HG02884 (cell line): ENCODE measurements at regions not wholly inside any gene's neighbourhood (a gene's known extent, or its start where the extent isn't known, plus 50 kb on each side); places are given as distances from the start of the nearest gene placed in this dataset.
"Not testable (repeated sequence)": the region's sequence is repeated elsewhere in the genome, so short reads cannot be mapped to it uniquely, and the experiment has no call there.

ENCODE experiments used
- ATAC-seq: cut with Tn5 transposase; IDR thresholded peaks from one replicate; pipeline ENCODE4 v1.9.1; 2021; ENCODE audit warnings: mild to moderate bottlenecking, moderate library complexity; ENCODE audit not compliant: unreplicated experiment

GRCh38 chr10:90018819-90019218 lies 317.4 kb downstream of the KIF20B start:
- ATAC-seq: no peak

DNA sequence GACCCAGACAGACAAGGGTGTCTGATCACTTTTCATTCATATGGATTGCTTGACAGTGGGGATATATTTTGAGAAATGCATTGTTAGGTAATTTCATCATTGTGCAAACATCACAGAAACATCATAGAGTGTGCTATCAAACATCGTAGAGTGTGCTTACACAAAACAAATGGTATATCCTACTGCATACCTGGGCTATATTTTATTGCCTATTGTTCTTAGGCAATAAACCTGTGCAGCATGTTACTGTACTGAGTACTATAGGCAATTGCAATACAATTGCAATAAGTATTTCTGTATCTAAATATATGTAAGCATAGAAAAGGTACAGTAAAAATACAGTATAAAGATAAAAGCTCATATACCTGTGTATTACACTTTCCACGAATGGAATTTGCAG lies 319.1 kb downstream of the KIF20B start:
- no peak for ATAC-seq

DNA sequence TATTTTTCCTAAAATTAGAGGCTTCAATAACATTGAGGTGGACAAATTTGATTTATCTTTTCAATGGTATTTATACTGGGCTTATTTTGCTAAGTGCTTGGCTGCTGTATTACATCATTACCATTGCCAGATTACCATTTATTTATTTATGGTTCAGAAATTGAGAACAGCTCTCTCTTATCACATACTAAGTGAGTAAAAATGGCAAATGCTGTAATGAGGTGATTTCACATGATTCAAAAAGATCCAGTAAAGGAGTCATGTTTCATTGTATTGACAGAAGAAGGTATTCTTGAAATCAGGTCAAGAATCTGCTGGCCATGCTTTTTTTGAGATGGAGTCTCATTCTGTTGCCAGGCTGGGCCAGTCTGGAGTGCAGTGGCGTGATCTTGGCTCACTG lies 322.6 kb downstream of the KIF20B start:
- no peak for ATAC-seq

DNA sequence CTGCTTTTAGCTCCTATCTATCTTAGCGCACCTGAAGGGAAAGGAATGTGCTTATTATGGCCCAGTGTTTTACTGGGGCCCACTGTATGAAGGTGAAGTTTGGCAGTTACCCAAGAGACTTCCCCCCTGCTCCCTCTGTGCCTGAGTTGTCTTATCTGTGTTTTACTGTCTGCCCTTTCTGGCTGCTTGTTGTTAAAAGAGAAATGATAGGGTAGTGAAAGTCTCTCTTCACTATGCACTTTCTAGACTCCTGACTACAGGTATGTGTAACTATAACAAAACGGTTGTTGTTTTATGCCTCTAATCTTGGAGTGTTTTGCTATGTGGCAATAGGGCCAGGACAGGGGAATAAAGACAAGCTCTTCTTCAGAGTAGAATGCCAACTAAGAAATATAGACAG lies 326.9 kb downstream of the KIF20B start:
- no peak for ATAC-seq

- ATAC-seq: no peak
Observed at GRCh38 chr10:90031776-90032175, 330.4 kb downstream of the KIF20B start.

DNA sequence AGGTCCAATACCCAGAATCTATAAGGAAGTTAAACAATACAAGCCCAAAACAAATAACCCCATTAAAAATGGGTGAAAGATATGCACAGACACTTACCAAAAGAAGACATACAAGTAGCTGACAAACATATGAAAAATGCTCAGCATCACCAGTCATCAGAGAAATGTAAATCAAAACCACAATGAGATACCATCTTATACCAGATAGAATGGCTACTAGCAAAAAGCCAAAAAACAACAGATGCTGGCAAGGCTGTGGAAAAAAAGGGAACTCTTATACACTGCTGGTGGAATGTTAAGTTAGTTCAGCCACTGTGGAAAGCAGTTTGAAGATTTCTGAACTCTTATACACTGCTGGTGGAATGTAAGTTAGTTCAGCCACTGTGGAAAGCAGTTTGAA lies 331.1 kb downstream of the KIF20B start:
- no peak for ATAC-seq

- not testable (repeated sequence) for ATAC-seq
Observed at GRCh38 chr10:90034862-90035261, 333.5 kb downstream of the KIF20B start.

DNA sequence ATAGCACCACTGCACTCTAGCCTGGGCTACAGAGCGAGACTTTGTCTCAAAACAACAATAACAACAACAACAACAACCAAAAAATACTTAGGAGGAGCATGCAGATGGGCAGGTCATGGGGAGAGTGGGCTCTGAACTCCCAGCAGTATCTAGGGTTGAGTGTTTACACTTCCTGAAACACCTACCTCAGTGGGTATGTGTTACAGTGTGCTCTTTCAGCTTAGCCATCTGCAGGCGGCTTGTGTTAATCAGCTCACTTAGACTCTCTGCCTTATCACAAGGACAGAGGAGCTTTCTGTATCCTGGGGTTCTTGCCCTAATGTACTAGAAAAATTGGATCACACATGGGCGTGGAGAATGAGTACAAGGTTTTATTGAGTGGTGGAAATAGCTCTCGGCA lies 340.2 kb downstream of the KIF20B start:
- no peak for ATAC-seq

GRCh38 chr10:90042075-90042474 lies 340.7 kb downstream of the KIF20B start:
- ATAC-seq: no peak

DNA sequence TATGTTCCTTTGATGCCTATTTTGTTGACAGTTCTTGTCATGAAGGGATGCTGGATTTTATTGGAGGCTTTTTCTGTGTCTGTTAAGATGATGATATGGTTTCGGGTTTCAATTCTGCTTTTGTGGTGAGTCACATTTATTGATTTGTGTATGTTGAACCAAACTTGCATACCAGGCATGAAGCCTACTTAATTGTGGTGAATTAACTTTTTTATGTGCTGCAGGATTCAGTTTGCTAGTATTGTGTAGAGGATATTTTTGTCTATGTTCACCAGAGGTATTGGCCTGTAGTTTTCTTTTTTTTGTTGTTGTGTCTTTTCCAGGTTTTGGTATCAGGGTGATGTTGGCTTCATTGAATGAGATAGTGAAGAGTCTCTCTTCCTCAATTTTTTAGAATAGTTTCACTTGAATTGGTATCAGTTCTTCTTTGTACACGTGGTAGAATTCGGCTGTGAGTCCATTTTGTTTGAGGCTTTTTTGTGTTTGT lies 345.9 kb downstream of the KIF20B start:
- peak; percentile 83 for ATAC-seq

GRCh38 chr10:90051053-90051452 lies 349.7 kb downstream of the KIF20B start:
- ATAC-seq: no peak

DNA sequence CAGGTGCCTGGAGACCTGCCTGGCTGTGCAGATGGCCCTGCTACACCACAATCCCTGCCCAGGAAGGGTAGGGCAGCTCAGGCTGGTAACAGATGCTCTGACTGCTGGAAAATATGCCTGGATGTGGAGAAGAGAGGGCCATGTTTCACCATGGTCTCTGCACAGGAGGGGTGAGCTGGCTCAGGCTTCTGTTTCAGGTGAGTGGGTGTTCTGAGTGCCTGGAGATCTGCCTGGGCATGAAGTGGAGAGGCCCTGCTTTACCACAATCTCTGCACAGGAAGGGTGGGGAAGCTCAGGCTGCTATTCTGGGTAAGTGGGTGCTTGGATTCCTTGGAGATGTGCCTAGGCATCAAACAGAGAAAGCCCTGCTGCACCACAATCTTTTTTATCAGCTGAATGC lies 350.1 kb downstream of the KIF20B start:
- no peak for ATAC-seq

DNA sequence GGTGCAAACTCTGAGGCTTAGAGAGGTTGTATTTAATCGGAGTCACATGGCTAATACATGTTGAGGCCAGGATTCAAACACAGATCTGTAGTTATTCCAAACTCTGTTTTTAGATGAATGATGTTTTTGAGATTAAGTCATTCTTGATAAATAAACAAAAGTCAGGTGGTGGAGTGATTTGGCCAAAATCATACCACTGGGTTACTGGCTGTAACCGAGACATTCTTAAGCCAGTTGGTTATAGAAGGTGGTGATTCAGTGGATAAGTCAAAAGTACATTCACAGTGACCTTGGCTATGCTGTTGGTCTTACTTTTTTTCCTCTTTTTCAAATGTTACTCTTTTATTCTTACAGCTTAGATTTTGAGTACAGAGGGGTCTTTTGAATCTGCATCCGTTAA lies 361.4 kb downstream of the KIF20B start:
- no peak for ATAC-seq

DNA sequence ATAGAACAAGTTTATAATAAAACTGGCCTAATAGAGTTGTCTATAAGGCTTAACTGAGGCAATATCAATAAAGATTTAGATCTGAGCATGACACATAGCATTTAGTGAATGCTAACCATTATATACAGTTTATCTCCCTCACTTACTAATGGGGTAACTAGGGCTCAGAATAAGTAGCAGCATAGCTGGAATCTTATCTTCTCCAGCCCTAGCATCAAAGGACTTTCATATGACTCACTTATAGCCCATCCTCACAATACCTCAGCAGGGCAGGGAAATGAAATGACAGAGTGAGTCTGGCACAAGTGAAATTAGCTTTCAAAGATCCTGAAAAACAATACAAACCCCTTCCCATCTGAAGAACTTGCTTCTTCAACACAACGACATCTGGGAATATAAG lies 362.9 kb downstream of the KIF20B start:
- no peak for ATAC-seq

DNA sequence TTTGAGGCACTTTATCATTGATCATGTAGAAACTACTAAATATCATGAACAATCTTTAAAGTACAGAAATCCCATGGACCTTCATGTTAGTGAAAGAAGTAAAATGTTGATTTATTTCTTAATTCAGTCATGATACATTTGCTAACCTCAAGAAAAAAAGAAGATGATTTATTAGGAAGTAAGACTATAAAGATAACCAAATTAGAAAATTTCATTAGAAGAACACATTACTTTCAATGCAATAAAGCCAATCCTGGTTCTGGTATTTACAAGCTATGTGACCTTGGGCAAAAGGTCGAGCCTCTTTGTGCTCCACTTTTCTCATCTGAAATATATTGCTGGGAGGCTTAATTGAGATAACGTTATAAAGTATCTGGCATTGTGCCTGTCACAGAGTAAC lies 365.0 kb downstream of the KIF20B start:
- no peak for ATAC-seq

GRCh38 chr10:90075995-90076394 lies 374.6 kb downstream of the KIF20B start:
- no peak for ATAC-seq

- no peak for ATAC-seq
Observed at GRCh38 chr10:90079819-90080218, 378.4 kb downstream of the KIF20B start.

DNA sequence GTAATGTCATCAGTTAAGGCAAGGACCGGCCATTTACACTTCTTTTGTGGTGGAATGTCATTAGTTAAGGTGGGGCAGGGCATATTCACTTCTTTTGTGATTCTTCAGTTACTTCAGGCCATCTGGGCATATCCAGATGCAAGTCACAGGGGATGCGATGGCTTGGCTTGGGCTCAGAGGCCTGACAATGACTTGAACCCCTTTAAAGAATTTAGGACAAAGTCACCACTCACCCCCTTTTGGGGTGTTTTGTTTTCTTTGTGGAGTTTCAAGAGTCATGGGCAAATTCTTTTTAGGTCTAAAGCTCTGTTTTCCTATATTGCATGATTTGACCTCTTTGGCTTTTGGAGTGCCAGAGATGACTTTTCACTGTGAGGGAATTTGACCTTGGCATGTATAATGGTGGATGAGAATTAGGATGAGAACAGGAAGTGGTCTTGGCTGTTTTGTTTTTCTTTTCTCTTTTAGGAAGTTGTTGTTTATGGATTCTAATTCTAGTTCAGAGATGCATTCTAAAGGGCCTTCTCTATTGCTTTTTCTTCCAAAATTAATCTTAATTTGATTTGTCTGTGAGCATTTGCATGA lies 385.3 kb downstream of the KIF20B start:
- ATAC-seq: not testable (repeated sequence)

GRCh38 chr10:90087197-90088023 lies 386.0 kb downstream of the KIF20B start:
- peak; percentile 98 for ATAC-seq

GRCh38 chr10:90088024-90088317 lies 386.6 kb downstream of the KIF20B start:
- no peak for ATAC-seq

GRCh38 chr10:90089719-90090118 lies 388.3 kb downstream of the KIF20B start:
- no peak for ATAC-seq

DNA sequence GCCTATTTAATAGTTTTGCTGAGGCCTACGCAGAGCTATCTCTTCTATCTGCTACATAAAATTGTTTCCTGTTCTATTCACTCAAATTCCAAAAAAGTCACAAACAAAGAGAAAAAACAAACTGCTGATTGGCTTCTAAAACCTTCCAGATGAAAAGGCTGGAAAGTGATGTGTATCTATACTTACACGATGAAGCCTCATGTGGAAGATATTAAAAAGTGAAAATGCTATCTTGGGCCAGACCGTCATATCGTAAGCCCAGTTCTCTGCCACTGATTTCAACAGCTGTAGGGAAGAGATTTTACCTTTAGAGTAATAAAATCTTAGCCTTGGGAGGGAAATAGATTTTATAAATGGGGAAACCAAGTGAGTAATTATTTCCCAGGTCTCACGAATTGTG lies 394.8 kb downstream of the KIF20B start:
- no peak for ATAC-seq

DNA sequence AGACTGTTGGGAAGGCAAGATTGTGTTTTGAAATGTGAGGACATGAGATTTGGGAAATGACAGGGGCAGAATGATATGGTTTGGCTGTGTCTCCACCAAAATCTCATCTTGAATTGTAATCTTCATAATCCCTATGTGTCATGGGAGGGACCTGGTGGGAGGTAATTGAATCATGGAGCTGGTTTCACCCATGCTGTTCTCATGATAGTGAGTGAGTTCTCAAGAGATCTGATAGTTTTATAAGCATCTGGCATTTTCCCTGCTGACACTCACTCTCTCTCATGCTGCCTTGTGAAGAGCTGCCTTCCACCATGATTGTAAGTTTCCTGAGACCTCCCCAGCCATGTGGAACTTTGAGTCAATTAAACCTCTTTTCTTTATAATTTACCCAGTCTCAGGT lies 406.2 kb downstream of the KIF20B start:
- ATAC-seq: not testable (repeated sequence)
